K562 (cell line): ENCODE measurements at regions not wholly inside any gene's neighbourhood (a gene's known extent, or its start where the extent isn't known, plus 50 kb on each side); places are given as distances from the start of the nearest gene placed in this dataset.

ENCODE experiments used
- ATAC-seq: fragments of 200-7000 bp; cut with Tn5 transposase; 3 replicates; pipeline ENCODE4 v1.9.1; 2020; ENCODE audit warnings: moderate library complexity
- BruUV-seq: library from RNA; stranded (reverse); fragments of 400-500 nt; replicated peaks from 2 replicates; lab custom pipeline; 2021; lab: Mats Ljungman, UMichigan
- CTCF ChIA-PET: fragments of 300-600 bp; formaldehyde crosslinking; extraction: SDS; loops from one replicate; lab custom pipeline; 2021; ENCODE audit warnings: low intra/inter-chr PET ratio; lab: Yijun Ruan, JAX
- POLR2A ChIA-PET: fragments of 300-600, 350-650 bp; sonication (Branson Sonifier 250); formaldehyde crosslinking; extraction: SDS; loops from one replicate; lab custom pipeline; 2021; ENCODE audit warnings: antibody characterized with exemption, inconsistent platforms; lab: Yijun Ruan, JAX
- DNase-seq, 4 experiments: peaks; one replicate each; pipeline versions ENCODE4 v3.0.0 to v3.0.0-alpha.2; 2011 to 2018; ENCODE audit warnings: low spot score in 3 of 4, mixed read lengths in 3 of 4; ENCODE audit errors: extremely low read depth in 1 of 4
- FAIRE-seq: peaks from 2 replicates; lab custom pipeline; 2011; peaks lifted over from hg19 to GRCh38; lab: Jason Lieb, UNC
- H2AFZ ChIP-seq: 2 replicates; pipeline ENCODE4 v1.6.0; 2011; ENCODE audit warnings: low read depth, low read length, control low read depth, inconsistent platforms
- H3K27ac ChIP-seq: fragments of 200-600 bp; 3 replicates; pipeline ENCODE4 v1.8.0; 2011; ENCODE audit warnings: low read depth, mild to moderate bottlenecking, control low read depth, inconsistent platforms, low read length, moderate library complexity, mixed read lengths; ENCODE audit errors: extremely low read depth
- H3K27me3 ChIP-seq, 2 experiments: fragments of 300-600 bp in 1 of 2; 2 replicates in 1 of 2; 3 replicates in 1 of 2; pipeline versions ENCODE4 v1.6.0 to v1.8.0; 2011; ENCODE audit warnings: inconsistent platforms in 2 of 2, low read length in 2 of 2, mild to moderate bottlenecking in 1 of 2, mixed read lengths in 1 of 2, moderate library complexity in 1 of 2; ENCODE audit not compliant: control insufficient read depth in 2 of 2, insufficient read depth in 2 of 2
- H3K36me3 ChIP-seq: fragments of 300-600 bp; 3 replicates; pipeline ENCODE4 v1.8.0; 2011; ENCODE audit warnings: mild to moderate bottlenecking, low read length, inconsistent platforms; ENCODE audit not compliant: control insufficient read depth, insufficient read depth
- H3K4me1 ChIP-seq, 2 experiments: fragments of 200-600 bp in 1 of 2; replicated peaks in 1 of 2; 2 replicates in 1 of 2; 3 replicates in 1 of 2; pipeline versions ENCODE4 v1.5.1 to v1.8.0; 2011; ENCODE audit warnings: inconsistent platforms in 2 of 2, low read length in 2 of 2, mild to moderate bottlenecking in 1 of 2, mixed read lengths in 1 of 2, moderate library complexity in 1 of 2; ENCODE audit not compliant: control insufficient read depth in 2 of 2, insufficient read depth in 2 of 2
- H3K4me2 ChIP-seq: 2 replicates; pipeline ENCODE4 v1.6.1; 2011; ENCODE audit warnings: low read length, control low read depth, inconsistent platforms, mixed read lengths; ENCODE audit not compliant: insufficient read depth
- H3K4me3 ChIP-seq: fragments of 200-600 bp; sonication (generic), shearing (Covaris generic); 2 replicates; pipeline ENCODE4 v1.5.1; 2016; ENCODE audit warnings: control low read depth, inconsistent platforms
- H3K79me2 ChIP-seq: fragments of 200-600 bp; 3 replicates; pipeline ENCODE4 v1.8.0; 2011; ENCODE audit warnings: low read length, inconsistent platforms; ENCODE audit not compliant: control insufficient read depth, insufficient read depth
- H3K9ac ChIP-seq, 2 experiments: 2 replicates each; pipeline versions ENCODE4 v1.6.0 to v1.6.1; 2011; ENCODE audit warnings: low read depth in 2 of 2, low read length in 2 of 2, control low read depth in 1 of 2, inconsistent platforms in 1 of 2, mild to moderate bottlenecking in 1 of 2, mixed read lengths in 1 of 2; ENCODE audit not compliant: insufficient read depth in 1 of 2
- H3K9me1 ChIP-seq: one replicate; pipeline ENCODE4 v1.6.0; 2011; ENCODE audit warnings: inconsistent platforms, mild to moderate bottlenecking, low read length, moderate library complexity; ENCODE audit not compliant: control insufficient read depth, insufficient read depth
- H3K9me3 ChIP-seq: replicated peaks from 2 replicates; pipeline ENCODE4 v1.5.1; 2011; ENCODE audit warnings: low read depth, low read length, inconsistent platforms; ENCODE audit not compliant: control insufficient read depth, insufficient read depth
- H4K20me1 ChIP-seq: replicated peaks from 2 replicates; pipeline ENCODE4 v1.6.1; 2011; ENCODE audit warnings: low read length, inconsistent platforms, mixed read lengths; ENCODE audit not compliant: control insufficient read depth, insufficient read depth
- GABPB1 ChIP-seq: sonication (generic); formaldehyde crosslinking; IDR thresholded peaks from 2 replicates; pipeline ENCODE4 v1.8.0; 2022; ENCODE audit warnings: mild to moderate bottlenecking, missing genetic modification reagents
- HEY1 ChIP-seq: fragments of 250-450 bp; sonication (Bioruptor Pico); IDR thresholded peaks from 2 replicates; pipeline ENCODE4 v1.5.0; 2020; ENCODE audit warnings: mild to moderate bottlenecking, moderate library complexity, borderline replicate concordance
- MBD2 ChIP-seq: sonication (generic); IDR thresholded peaks from 2 replicates; pipeline ENCODE4 v1.6.1; 2016; ENCODE audit warnings: low read depth, borderline replicate concordance
- MEIS2 ChIP-seq: fragments of 450-650 bp; IDR thresholded peaks from 2 replicates; pipeline ENCODE4 v1.6.1; 2014; ENCODE audit warnings: mild to moderate bottlenecking; ENCODE audit not compliant: partially characterized antibody
- NR2C2 ChIP-seq, 2 experiments: fragments of 200-800 bp in 1 of 2; sonication (Bioruptor generic) in 1 of 2; sonication (generic) in 1 of 2; formaldehyde crosslinking in 1 of 2; IDR thresholded peaks; 2 replicates each; pipeline versions ENCODE4 v1.6.1 to v1.8.0; 2016 to 2022; ENCODE audit warnings: mild to moderate bottlenecking in 1 of 2, missing compliant biosample characterization in 1 of 2, missing genetic modification characterization in 1 of 2, missing genetic modification reagents in 1 of 2
- SMC3 ChIP-seq: conservative IDR thresholded peaks from 2 replicates; pipeline ENCODE4 v1.6.1; 2011; ENCODE audit warnings: low read depth, low read length, improper control_type of control experiment; ENCODE audit not compliant: insufficient read depth
- ZNF217 ChIP-seq: sonication (generic); formaldehyde crosslinking; IDR thresholded peaks from 2 replicates; pipeline ENCODE4 v1.8.0; 2022; ENCODE audit warnings: mild to moderate bottlenecking, missing genetic modification reagents
- ZNF282 ChIP-seq: sonication (generic); formaldehyde crosslinking; IDR thresholded peaks from 2 replicates; pipeline ENCODE4 v1.8.1; 2023; ENCODE audit warnings: missing genetic modification reagents
- ZNF354B ChIP-seq: fragments of 250-450 bp; sonication (Bioruptor Pico); IDR thresholded peaks from 2 replicates; pipeline ENCODE4 v1.4.0; 2020
- WGBS: fragments of 100-300 bp; shearing (Covaris generic); methylation state at CpG from one replicate; pipeline ENCODE4 v1.1.6; 2016; ENCODE audit warnings: low coverage, mixed read lengths; ENCODE audit not compliant: insufficient coverage; ENCODE audit errors: missing lambda C conversion rate; 5-methylcytosine and 5-hydroxymethylcytosine counted together
- in situ Hi-C: fragments of 300-500 bp; cut with MboI; formaldehyde crosslinking; loops from 4 replicates; pipeline ENCODE4 v1.15.0; 2018; ENCODE audit warnings: inconsistent platforms, mixed read lengths
- intact Hi-C: fragments of 100-400 bp; cut with micrococcal nuclease; formaldehyde crosslinking; loops from 2 replicates; pipeline ENCODE4 v1.14.2; 2022
- TF ChIP-seq, protein P1 (sequence below): fragments of 250-450 bp; sonication (Bioruptor Pico); IDR thresholded peaks from 2 replicates; pipeline ENCODE4 v1.8.0; 2022; ENCODE audit warnings: moderate library complexity, mild to moderate bottlenecking, inconsistent platforms
- TF ChIP-seq, protein P2 (sequence below): fragments of 450-650 bp; IDR thresholded peaks from 2 replicates; pipeline ENCODE4 v1.7.0; 2016; ENCODE audit warnings: borderline replicate concordance
- TF ChIP-seq, protein P3 (sequence below): fragments of 250-450 bp; sonication (Bioruptor Pico); IDR thresholded peaks from 2 replicates; pipeline ENCODE4 v1.5.0; 2020; ENCODE audit warnings: mild to moderate bottlenecking

DNA sequence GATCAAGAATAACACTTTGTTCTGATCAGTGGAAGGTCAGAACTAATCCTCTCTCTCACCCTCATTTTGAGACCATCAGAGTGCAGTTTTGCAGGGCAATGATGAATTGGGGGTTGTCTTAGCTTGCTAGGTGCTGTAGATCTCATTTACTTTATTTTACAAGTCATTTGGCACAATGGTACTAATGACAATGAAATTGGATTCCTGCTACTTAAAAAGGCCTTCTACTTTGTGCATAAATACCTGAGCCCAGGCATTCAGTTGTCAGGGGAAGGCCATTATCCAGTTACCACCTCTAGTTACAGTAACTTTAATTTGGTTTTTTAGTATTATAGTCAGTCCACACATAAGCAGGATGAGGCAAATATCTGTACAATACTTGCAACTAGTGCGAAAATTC, 240.0 kb downstream of the HDGFL1 start:
- no peaks in the 10 kb centered on the region for H4K20me1 ChIP-seq
- no peak overlapping the region for H2AFZ ChIP-seq
- intact Hi-C loops: no loop called here
- CTCF ChIA-PET: no interaction called here
- H3K9ac ChIP-seq: no peak overlapping the region
- no peak for DNase-seq
- no peaks in the 10 kb centered on the region for H3K9me3 ChIP-seq
- in situ Hi-C loops: no loop called here
- no peaks in the 10 kb centered on the region for H3K36me3 ChIP-seq
- H3K27ac ChIP-seq: no peak overlapping the region
- no TSS peak for BruUV-seq
- no peaks in the 10 kb centered on the region for H3K27me3 ChIP-seq
- H3K4me3 ChIP-seq: no peak overlapping the region
- H3K79me2 ChIP-seq: no peaks in the 10 kb centered on the region
- no peak overlapping the region for H3K4me2 ChIP-seq
- no peak for TF ChIP-seq MBD2
- no peak for TF ChIP-seq NR2C2 (CRISPR knock-in tag; IDR thresholded peaks at IDR 0.05)
- no peak for TF ChIP-seq NR2C2 (tag; IDR thresholded peaks at IDR 0.05)
- TF ChIP-seq ZNF217 (CRISPR knock-in tag): no peak
- TF ChIP-seq, protein P1, sequence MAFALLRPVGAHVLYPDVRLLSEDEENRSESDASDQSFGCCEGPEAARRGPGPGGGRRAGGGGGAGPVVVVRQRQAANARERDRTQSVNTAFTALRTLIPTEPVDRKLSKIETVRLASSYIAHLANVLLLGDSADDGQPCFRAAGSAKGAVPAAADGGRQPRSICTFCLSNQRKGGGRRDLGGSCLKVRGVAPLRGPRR (CRISPR knock-in tag): no peak
- no peak for TF ChIP-seq ZNF354B (CRISPR knock-in tag)
- TF ChIP-seq ZNF282: no peak
- TF ChIP-seq, protein P2, sequence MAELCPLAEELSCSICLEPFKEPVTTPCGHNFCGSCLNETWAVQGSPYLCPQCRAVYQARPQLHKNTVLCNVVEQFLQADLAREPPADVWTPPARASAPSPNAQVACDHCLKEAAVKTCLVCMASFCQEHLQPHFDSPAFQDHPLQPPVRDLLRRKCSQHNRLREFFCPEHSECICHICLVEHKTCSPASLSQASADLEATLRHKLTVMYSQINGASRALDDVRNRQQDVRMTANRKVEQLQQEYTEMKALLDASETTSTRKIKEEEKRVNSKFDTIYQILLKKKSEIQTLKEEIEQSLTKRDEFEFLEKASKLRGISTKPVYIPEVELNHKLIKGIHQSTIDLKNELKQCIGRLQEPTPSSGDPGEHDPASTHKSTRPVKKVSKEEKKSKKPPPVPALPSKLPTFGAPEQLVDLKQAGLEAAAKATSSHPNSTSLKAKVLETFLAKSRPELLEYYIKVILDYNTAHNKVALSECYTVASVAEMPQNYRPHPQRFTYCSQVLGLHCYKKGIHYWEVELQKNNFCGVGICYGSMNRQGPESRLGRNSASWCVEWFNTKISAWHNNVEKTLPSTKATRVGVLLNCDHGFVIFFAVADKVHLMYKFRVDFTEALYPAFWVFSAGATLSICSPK: no peak
- no peak for TF ChIP-seq GABPB1 (CRISPR knock-in tag)
- TF ChIP-seq MEIS2: no peak
- no peak for TF ChIP-seq SMC3
- TF ChIP-seq, protein P3, sequence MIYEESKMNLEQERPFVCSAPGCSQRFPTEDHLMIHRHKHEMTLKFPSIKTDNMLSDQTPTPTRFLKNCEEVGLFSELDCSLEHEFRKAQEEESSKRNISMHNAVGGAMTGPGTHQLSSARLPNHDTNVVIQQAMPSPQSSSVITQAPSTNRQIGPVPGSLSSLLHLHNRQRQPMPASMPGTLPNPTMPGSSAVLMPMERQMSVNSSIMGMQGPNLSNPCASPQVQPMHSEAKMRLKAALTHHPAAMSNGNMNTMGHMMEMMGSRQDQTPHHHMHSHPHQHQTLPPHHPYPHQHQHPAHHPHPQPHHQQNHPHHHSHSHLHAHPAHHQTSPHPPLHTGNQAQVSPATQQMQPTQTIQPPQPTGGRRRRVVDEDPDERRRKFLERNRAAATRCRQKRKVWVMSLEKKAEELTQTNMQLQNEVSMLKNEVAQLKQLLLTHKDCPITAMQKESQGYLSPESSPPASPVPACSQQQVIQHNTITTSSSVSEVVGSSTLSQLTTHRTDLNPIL (CRISPR knock-in tag): no peak
- no peak for TF ChIP-seq HEY1 (CRISPR knock-in tag)
- TF ChIP-seq, all 486 proteins: peak for 0
- no peaks in the 10 kb centered on the region for H3K9me1 ChIP-seq
- POLR2A ChIA-PET: no interaction called here
- no peak for FAIRE-seq
- no peak for ATAC-seq
- WGBS: 0% methylated on average over 1 of the region's 1 CpG
- no peaks in the 10 kb centered on the region for H3K4me1 ChIP-seq
